Retinal pigment epithelial cell (primary cell): ENCODE measurements at regions not wholly inside any gene's neighbourhood (a gene's known extent, or its start where the extent isn't known, plus 50 kb on each side); places are given as distances from the start of the nearest gene placed in this dataset.

ENCODE experiments used
- DNase-seq: peaks from one replicate; pipeline ENCODE4 v3.0.0-alpha.2; 2010; ENCODE audit warnings: low read depth
- H3K4me3 ChIP-seq: 2 replicates; pipeline ENCODE4 v1.5.1; 2011; ENCODE audit warnings: mild to moderate bottlenecking, low read length, control low read depth, moderate library complexity
- TF ChIP-seq, protein P1 (sequence below): conservative IDR thresholded peaks from 2 replicates; pipeline ENCODE4 v1.5.1; 2011; ENCODE audit warnings: low read depth, low read length, control low read depth, inconsistent platforms

- H3K4me3 ChIP-seq: no peak overlapping the region
- TF ChIP-seq, protein P1, sequence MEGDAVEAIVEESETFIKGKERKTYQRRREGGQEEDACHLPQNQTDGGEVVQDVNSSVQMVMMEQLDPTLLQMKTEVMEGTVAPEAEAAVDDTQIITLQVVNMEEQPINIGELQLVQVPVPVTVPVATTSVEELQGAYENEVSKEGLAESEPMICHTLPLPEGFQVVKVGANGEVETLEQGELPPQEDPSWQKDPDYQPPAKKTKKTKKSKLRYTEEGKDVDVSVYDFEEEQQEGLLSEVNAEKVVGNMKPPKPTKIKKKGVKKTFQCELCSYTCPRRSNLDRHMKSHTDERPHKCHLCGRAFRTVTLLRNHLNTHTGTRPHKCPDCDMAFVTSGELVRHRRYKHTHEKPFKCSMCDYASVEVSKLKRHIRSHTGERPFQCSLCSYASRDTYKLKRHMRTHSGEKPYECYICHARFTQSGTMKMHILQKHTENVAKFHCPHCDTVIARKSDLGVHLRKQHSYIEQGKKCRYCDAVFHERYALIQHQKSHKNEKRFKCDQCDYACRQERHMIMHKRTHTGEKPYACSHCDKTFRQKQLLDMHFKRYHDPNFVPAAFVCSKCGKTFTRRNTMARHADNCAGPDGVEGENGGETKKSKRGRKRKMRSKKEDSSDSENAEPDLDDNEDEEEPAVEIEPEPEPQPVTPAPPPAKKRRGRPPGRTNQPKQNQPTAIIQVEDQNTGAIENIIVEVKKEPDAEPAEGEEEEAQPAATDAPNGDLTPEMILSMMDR: no peak
- no peak for DNase-seq
Observed at GRCh38 chr1:106722466-106722865, 334.0 kb upstream of the PRMT6 start.

DNA sequence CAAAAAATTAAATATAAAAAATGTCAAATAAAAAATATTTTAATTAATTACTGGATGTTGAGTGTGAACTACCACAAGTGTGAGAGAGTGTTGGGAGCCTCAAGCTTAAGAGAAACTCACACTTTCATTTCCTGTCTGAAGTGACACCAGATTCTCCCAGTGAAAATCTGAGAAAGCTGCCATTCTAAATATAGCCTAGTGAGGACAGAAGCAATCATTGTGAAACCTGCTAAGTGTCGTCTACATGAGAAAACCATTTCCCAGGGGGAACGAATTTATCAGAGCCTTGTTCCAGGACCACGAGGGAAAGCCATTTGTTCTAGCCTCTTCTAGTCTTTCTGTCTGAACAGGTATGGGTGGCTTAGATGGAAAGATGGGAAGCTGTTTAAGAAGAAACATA is 329.3 kb upstream of the PRMT6 start:
- no peak for DNase-seq
- TF ChIP-seq, protein P1: no peak
- H3K4me3 ChIP-seq: no peak overlapping the region

- TF ChIP-seq, protein P1: no peak
- peak; percentile 41 for DNase-seq
- no peak overlapping the region for H3K4me3 ChIP-seq
Observed at GRCh38 chr1:106746448-106747085, 309.9 kb upstream of the PRMT6 start.

DNA sequence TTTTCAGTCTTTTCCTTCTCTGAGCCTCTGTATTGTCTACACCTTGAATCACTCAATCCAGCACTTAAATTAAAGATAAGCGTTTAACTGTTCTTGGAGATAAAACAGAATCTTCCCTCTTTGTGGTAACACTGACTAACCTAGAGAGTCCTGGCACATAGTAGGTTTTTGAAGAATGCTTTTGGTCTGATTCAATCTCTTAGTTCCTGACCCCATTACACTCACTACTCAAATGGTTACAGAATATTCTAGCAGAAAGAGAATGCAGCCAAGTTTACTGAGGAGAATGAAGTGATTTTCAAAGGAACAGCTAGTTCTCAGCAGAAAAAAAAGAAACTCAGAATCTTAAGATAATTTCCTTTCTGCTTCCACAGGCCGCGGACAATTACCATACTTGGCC is 309.2 kb upstream of the PRMT6 start:
- TF ChIP-seq, protein P1: no peak
- no peak for DNase-seq

GRCh38 chr1:106747791-106748190 is 308.7 kb upstream of the PRMT6 start:
- DNase-seq: no peak
- TF ChIP-seq, protein P1: no peak
- H3K4me3 ChIP-seq: no peak overlapping the region

More for the DNA sequence above, 309.2 kb upstream of the PRMT6 start:
- no peak overlapping the region for H3K4me3 ChIP-seq

DNA sequence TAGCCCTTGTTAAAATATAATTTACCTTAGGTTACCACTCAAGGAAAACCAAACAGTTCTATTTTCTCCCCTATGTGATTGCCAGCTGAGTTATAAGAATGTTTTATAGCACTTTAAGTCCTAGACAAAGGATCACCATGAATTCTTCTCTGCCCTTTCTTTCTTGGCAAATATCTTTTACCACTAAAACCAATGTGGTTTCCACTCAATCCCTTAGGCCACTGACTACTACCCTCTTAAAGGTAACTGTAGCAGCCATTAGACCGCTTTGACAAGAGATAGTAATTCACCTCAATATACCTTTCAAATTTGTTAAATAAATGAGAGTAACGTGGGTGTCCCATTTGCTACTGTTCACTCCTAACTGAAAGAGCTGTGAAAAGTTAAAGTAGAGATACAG is 307.9 kb upstream of the PRMT6 start:
- H3K4me3 ChIP-seq: no peak overlapping the region
- no peak for DNase-seq
- TF ChIP-seq, protein P1: no peak

GRCh38 chr1:106749491-106749890 is 307.0 kb upstream of the PRMT6 start:
- no peak overlapping the region for H3K4me3 ChIP-seq
- TF ChIP-seq, protein P1: no peak
- DNase-seq: no peak
